Heart right ventricle (tissue), 16 donors: ENCODE measurements at regions not wholly inside any gene's neighbourhood (a gene's known extent, or its start where the extent isn't known, plus 50 kb on each side); places are given as distances from the start of the nearest gene placed in this dataset.

Experiments
- ATAC-seq, 8 donors: fragments of 200-7000 bp; cut with Tn5 transposase; one replicate each; pipeline ENCODE4 v1.9.1; 2020; ENCODE audit warnings: mild to moderate bottlenecking in 8 of 8, moderate library complexity in 8 of 8, moderate number of reproducible peaks in 1 of 8
- DNase-seq, 2 donors: peaks; one replicate each; pipeline ENCODE4 v3.0.0-alpha.2; 2020
- H3K27ac ChIP-seq, 10 donors: fragments of 200-600 bp; sonication (generic) in 2 of 10; one replicate each; pipeline versions ENCODE4 v1.5.0 to v1.8.0; 2020 to 2022; ENCODE audit warnings: mild to moderate bottlenecking in 3 of 10
- H3K27me3 ChIP-seq, 7 donors: fragments of 200-600 bp; one replicate each; pipeline ENCODE4 v1.8.0; 2021 to 2022; ENCODE audit warnings: mild to moderate bottlenecking in 2 of 7
- H3K36me3 ChIP-seq, 9 donors: fragments of 200-600 bp; sonication (generic) in 1 of 9; one replicate each; pipeline versions ENCODE4 v1.5.0 to v1.8.0; 2020 to 2022; ENCODE audit warnings: mild to moderate bottlenecking in 2 of 9
- H3K4me1 ChIP-seq, 9 donors: fragments of 200-600 bp; sonication (generic) in 1 of 9; one replicate each; pipeline versions ENCODE4 v1.5.0 to v1.8.0; 2020 to 2022; ENCODE audit warnings: mild to moderate bottlenecking in 4 of 9
- H3K4me3 ChIP-seq, 10 donors: fragments of 200-600 bp; sonication (generic) in 2 of 10; one replicate each; pipeline versions ENCODE4 v1.5.0 to v1.8.0; 2020 to 2022; ENCODE audit warnings: mild to moderate bottlenecking in 7 of 10, moderate library complexity in 2 of 10
- H3K9me3 ChIP-seq, 11 donors: fragments of 200-600 bp in 10 of 11; sonication (generic) in 2 of 11; one replicate each; pipeline versions ENCODE4 v1.5.0 to v1.8.0; 2013 to 2022; ENCODE audit warnings: mild to moderate bottlenecking in 2 of 11, control low read depth in 1 of 11, moderate library complexity in 1 of 11
- WGBS, 2 donors: extraction: QIAGEN DNeasy Blood & Tissue Kit; methylation state at CpG; one replicate each; pipeline ENCODE4 v1.1.7; 2013; ENCODE audit warnings: inconsistent platforms in 1 of 2; 5-methylcytosine and 5-hydroxymethylcytosine counted together
- intact Hi-C, 10 donors: fragments of 100-400 bp; cut with DNase I; formaldehyde crosslinking; loops; one replicate each; pipeline versions ENCODE4 v1.11.1 to v1.14.2; 2022
- TF ChIP-seq, protein P1 (sequence below), 9 donors: fragments of 200-600 bp; sonication (generic) in 2 of 9; IDR thresholded peaks; one replicate each; pipeline versions ENCODE4 v1.5.0 to v1.8.0; 2021 to 2022; ENCODE audit warnings: antibody characterized with exemption in 9 of 9, mild to moderate bottlenecking in 5 of 9, moderate library complexity in 1 of 9
- donor health status: Arrhythmogenic right ventricular cardiomyopathy.
- donor health status: ischemic (EF 13 %, LVEDD 7.1; RV severe dilation, severe dysfunction).
- donor health status: healthy with polysubstance abuse.
- donor health status: DM: no; HTN: yes; CAD: no.
- donor health status: DM: no; HTN: no; CAD: no.
- donor health status: ischemic (EF 25% LVEDD 6.9; RV normal size, moderate dysfunction).
- donor health status: ischemic (EF 25% LVEDD 5.7; RV mildly dilated, moderate dysfunction).
- donor health status: healthy.
- donor health status: DM: yes; HTN: yes; CAD: no.
- donor health status: Ischemic cardiomyopathy.
- donor health status: ischemic (EF 35%, LVEDD 5.7; RV mildly dilated, moderate dysfunction).
- donor health status: nonischemic (EF 11% LVEDD 7.7; RV severe dilation, severe dysfunction).
- donor health status: DM: yes; HTN: yes; CAD: no.
- donor health status: PGD.
- donor health status: ischemic (EF 29% LVEDD 5.4; RV normal size, mild dysfunction).
- donor health status: nonischemic (EF 23%, LVEDD 6.1; RV moderate dilation, normal function).

DNA sequence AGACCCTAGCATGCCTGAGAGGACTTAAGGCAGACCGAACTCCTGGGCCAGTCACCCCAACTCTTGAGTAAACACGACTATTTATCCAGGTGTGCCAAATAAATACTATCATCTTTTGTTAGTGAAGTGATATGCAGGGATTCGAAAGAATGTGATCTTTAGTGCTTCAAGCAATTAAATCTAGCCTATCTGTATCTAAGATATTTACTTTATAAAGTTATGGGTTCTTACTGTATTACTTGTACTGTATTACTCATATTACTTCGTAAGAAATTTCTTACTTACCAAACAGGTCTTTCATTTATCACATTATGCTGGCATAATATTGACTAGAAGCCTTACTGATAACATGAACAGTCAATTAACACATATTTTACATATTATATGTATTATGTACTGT lies 211.6 kb upstream of the NECTIN3 start:
- TF ChIP-seq, protein P1, sequence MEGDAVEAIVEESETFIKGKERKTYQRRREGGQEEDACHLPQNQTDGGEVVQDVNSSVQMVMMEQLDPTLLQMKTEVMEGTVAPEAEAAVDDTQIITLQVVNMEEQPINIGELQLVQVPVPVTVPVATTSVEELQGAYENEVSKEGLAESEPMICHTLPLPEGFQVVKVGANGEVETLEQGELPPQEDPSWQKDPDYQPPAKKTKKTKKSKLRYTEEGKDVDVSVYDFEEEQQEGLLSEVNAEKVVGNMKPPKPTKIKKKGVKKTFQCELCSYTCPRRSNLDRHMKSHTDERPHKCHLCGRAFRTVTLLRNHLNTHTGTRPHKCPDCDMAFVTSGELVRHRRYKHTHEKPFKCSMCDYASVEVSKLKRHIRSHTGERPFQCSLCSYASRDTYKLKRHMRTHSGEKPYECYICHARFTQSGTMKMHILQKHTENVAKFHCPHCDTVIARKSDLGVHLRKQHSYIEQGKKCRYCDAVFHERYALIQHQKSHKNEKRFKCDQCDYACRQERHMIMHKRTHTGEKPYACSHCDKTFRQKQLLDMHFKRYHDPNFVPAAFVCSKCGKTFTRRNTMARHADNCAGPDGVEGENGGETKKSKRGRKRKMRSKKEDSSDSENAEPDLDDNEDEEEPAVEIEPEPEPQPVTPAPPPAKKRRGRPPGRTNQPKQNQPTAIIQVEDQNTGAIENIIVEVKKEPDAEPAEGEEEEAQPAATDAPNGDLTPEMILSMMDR (IDR thresholded peaks at IDR 0.05): no peak
- intact Hi-C loops: no loop called here
- Histone ChIP-seq H3K9me3 (no peaks in the 10 kb centered on the region), H3K27ac (no peak overlapping the region), H3K36me3 (no peaks in the 10 kb centered on the region), H3K4me1 (no peaks in the 10 kb centered on the region), H3K27me3 (no peaks in the 10 kb centered on the region), H3K4me3 (no peak overlapping the region)
- WGBS, 2 donors: 63 to 77% methylated on average over 4 of the region's 4 CpGs
- ATAC-seq: no peak
- DNase-seq: no peak

DNA sequence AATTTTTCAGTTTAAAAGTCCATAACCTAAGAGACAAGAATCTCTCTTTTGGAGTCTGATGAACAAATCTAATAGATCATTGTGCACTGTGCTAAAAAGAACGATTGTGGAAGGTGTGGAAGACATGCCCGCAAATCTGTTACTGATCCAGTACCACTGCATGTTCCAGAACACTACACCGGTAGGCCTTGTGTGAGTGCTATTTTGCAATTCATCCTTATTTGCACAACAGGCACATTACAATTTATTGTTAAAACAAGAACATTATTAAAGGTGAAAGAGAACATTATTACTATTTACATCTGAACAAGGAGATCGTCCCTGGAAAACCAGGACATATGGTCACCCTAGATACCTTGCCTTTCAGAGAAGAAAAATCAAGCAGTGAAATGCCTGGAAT lies 205.7 kb upstream of the NECTIN3 start:
- Histone ChIP-seq H3K27ac (no peak overlapping the region), H3K9me3 (no peaks in the 10 kb centered on the region), H3K27me3 (no peaks in the 10 kb centered on the region), H3K4me1 (no peaks in the 10 kb centered on the region), H3K4me3 (no peak overlapping the region), H3K36me3 (no peaks in the 10 kb centered on the region)
- TF ChIP-seq, protein P1 (IDR thresholded peaks at IDR 0.05): no peak
- DNase-seq (no peak), ATAC-seq (no peak)
- intact Hi-C loops: no loop called here
- WGBS, 2 donors: 84 to 86% methylated on average over 4 of the region's 4 CpGs

DNA sequence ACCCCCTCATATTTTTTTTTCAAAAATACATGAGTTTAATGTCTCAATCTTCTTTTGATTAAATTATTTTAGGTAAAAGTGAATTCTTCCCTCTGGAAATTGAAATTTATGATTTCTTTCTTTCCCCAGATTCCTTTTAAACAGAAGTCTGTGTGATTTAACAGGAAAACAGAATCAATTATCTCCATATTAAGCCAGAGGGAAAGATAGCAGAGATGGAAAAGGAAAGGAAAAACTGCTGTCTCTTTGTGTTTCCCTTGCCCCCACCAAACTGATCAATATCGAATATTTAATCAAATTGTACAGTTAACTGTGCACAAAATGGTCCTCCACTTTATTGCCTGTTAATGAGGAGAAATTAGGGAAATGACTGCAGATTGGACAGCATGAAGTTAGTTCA lies 203.5 kb upstream of the NECTIN3 start:
- 70 to 78% methylated on average over 1 of the region's 1 CpG for WGBS, 2 donors
- no peaks in the 10 kb centered on the region for H3K9me3 ChIP-seq

DNA sequence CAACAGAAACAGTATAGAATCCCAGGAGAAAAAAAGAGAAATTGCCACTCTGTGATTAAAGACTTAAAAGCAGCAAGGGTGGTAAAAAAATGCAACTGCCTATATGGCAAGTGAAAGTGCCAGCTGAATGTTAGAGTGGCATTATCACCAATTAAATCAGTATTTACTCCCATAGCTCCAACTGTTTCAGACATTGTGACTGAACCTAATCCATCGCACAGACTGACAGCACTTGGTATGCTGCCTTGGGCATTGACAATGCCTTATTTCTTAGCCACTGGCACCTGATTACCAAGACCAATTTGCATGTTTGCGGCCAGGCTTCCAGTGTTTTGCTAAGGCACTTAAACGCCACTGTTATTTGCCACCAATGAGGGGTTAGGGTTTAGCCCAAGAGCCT lies 201.9 kb upstream of the NECTIN3 start:
- TF ChIP-seq, protein P1 (IDR thresholded peaks at IDR 0.05): no peak
- Histone ChIP-seq H3K4me3 (no peak overlapping the region), H3K36me3 (no peaks in the 10 kb centered on the region), H3K27me3 (no peaks in the 10 kb centered on the region), H3K4me1 (no peaks in the 10 kb centered on the region), H3K9me3 (peaks cover 0 to 10% (median 0%) of the 10 kb centered on the region in 11 donors), H3K27ac (no peak overlapping the region)
- no peak for ATAC-seq
- no peak for DNase-seq
- 89 to 90% methylated on average over 3 of the region's 3 CpGs for WGBS, 2 donors
- intact Hi-C loops: no loop called here

More for the DNA sequence above, 203.5 kb upstream of the NECTIN3 start:
- no peak for ATAC-seq
- intact Hi-C loops: no loop called here
- Histone ChIP-seq H3K27me3 (no peaks in the 10 kb centered on the region), H3K4me3 (no peak overlapping the region), H3K27ac (no peak overlapping the region), H3K4me1 (no peaks in the 10 kb centered on the region), H3K36me3 (no peaks in the 10 kb centered on the region)
- DNase-seq: no peak
- TF ChIP-seq, protein P1 (IDR thresholded peaks at IDR 0.05): no peak

DNA sequence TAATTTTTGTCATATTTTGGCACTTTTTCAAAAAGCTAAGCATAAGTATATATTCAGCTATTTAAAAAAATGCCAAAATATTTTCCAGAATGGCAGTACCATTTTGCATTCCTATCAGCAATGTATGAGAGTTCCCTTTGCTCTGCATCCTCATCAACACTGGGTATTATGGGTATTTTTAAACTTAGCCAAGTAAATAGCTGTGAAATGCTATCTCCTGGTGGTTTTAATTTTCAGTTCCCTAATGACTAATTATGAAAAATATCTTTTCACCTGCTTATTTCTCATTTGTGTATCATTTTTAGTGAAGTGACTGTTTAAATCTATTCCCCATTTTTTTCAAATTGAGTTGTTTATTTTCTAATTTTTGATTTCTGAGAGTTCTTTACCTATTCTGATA lies 199.7 kb upstream of the NECTIN3 start:
- intact Hi-C loops: no loop called here

More for the DNA sequence above, 199.7 kb upstream of the NECTIN3 start:
- ATAC-seq (no peak), DNase-seq (no peak)
- Histone ChIP-seq H3K27me3 (no peaks in the 10 kb centered on the region), H3K36me3 (no peaks in the 10 kb centered on the region), H3K4me1 (no peaks in the 10 kb centered on the region), H3K27ac (no peak overlapping the region), H3K9me3 (peaks cover 0 to 10% (median 0%) of the 10 kb centered on the region in 11 donors), H3K4me3 (no peak overlapping the region)
- TF ChIP-seq, protein P1 (IDR thresholded peaks at IDR 0.05): no peak
